HuH-7 (cell line): ENCODE measurements at regions not wholly inside any gene's neighbourhood (a gene's known extent, or its start where the extent isn't known, plus 50 kb on each side); places are given as distances from the start of the nearest gene placed in this dataset.
"Not testable (repeated sequence)": the region's sequence is repeated elsewhere in the genome, so short reads cannot be mapped to it uniquely, and the experiment has no call there.

Experiments
- DNase-seq: peaks from one replicate; pipeline ENCODE4 v3.0.0; 2011; ENCODE audit warnings: low spot score

DNA sequence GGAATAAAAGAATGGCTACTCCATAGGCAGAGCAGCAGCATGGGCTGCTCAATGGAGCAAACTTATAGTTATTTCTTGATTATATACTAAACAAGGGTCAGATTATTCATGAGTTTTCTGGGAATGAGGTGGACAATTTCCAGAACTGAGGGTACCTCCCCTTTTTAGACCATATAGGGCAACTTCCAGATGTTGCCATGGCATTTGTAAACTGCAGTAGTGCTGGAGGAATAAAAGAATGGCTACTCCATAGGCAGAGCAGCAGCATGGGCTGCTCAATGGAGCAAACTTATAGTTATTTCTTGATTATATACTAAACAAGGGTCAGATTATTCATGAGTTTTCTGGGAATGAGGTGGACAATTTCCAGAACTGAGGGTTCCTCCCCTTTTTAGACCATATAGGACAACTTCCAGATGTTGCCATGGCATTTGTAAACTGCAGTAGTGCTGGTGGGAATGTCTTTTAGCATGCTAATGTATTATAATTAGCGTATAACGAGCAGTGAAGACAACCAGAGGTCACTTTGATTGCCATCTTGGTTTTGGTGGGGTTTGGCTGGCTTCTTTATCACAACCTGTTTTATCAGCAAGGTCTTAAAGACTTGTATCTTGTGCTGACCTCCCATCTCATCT lies 364.6 kb upstream of the RGS6 start:
- not testable (repeated sequence) for DNase-seq

DNA sequence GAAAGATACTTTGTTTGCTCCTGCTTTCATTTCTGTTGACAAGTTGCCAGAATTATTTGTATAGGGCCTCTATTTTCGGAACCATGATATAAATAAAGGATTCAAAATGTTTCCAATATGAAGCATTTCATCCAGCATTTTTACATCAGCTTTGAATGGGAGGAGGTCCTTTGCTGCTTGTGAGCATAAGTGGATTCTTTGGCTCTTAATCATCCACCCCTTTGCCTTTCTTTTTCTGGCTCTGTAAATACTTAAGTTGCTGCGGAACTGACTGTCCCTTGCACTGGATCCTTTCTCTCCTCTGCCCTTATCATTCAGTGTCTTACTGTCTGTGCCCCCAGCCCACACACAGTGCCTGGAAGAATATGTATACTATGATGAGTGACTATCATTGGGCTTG lies 357.3 kb upstream of the RGS6 start:
- no peak for DNase-seq

DNA sequence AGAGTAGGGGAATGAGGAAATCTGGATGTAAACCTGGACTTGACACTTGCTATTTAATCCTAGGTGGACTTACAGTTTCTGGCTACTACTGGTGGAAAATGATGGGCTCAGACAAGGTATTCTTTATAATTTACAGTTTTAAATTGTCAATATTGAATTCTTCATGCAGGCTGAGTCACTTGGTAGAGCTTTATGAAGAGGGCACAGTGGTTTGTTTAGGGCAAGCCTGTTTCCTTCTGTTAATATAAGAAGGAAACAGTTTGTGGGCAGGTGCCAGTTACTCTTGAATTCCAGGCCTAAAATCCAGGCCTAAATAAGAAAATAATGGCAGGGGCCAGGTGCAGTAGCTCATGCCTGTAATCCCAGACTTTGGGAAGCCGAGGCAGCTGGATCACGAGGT lies 355.8 kb upstream of the RGS6 start:
- DNase-seq = no peak

DNA sequence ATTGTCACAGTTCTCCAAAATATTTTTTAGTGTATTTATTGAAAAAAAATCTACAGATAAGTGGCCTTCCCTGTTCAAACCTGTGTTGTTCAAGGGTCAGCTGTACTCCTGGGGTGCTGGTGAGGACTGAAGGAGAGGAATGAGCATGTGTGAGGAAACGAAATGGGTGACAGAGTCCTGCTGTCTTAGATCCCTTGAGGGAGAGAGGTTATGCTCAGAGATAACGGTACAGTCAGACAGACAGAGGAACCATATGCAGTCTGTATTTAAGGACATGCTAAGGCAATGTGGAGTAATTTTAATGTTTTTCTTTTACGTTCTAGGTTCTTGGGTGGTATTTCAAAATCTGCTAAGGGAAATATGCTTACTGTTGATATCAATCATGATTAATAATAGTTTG lies 352.9 kb upstream of the RGS6 start:
- no peak for DNase-seq

DNA sequence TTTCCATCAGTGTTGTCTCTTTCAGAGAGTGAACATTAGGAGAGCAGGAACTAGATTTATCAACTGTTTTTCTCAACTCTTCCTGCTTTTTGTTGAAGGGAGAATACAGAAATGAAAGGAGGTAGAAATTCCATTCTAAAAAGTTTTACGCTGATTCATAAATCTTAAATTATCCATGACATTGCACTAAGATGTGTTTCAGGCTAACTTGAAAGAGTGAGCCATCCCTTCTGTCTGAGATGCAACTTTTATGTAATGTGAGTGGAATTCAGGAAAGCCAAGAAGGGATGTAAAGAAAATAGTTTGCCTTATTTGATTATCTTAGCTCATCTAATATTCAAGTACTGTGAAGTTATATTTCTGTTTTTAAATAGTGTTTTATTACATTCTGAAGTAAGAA lies 349.5 kb upstream of the RGS6 start:
- no peak for DNase-seq

DNA sequence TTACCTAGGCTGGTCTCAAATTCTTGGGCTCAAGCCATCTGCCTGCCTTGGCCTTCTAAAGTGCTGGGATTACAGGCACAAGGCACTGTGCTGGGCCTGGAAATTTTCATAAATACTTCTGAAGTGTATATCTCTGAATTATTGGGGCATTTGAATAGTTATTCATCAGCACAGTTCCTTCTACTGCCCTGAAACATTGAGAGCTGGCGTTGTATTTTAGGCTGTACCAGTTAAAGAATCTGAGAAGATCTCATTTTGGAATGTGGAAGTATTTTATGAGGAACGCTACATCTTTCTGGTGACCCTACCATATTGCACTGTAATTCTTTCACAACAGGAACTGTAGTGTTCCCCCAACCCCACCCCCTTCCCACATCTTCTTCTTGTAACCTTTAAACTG lies 349.0 kb upstream of the RGS6 start:
- DNase-seq = no peak

DNA sequence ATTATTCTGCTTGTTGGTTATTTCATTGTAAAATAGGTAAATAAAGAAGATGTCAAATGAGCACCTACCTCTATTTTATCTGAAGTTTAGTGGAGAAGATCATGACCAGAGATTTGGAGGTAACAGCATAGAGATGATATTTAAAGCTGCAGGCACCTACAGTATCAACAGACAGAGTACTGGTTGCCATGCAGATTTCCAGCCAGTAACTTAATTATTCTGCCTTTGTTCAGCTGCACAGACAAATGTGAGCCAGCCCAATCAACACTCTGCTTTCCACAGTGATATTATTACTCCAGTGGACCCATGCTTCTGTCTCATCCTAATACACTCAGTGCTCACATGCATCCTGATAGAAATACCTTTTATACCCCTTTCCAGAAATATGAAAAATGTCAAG lies 348.5 kb upstream of the RGS6 start:
- DNase-seq = no peak

DNA sequence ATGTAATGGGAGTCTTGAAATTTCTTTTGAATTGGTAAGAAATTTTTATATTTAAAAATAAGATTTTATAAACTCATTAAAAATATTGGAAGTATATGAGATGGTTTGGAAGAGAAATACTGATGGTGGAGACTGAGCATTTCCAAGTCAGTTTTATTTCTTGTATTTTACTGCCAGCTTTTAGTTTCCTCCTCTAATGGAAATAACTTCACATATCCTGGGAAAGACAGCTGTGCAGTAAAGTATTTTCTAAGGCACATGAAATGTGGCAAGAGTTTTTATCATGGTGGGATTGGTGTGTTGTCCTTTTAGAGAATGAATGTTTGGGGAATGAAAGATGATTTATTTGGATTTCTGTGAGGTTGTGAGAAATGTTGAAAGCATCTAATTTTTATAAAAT lies 346.9 kb upstream of the RGS6 start:
- DNase-seq = no peak

DNA sequence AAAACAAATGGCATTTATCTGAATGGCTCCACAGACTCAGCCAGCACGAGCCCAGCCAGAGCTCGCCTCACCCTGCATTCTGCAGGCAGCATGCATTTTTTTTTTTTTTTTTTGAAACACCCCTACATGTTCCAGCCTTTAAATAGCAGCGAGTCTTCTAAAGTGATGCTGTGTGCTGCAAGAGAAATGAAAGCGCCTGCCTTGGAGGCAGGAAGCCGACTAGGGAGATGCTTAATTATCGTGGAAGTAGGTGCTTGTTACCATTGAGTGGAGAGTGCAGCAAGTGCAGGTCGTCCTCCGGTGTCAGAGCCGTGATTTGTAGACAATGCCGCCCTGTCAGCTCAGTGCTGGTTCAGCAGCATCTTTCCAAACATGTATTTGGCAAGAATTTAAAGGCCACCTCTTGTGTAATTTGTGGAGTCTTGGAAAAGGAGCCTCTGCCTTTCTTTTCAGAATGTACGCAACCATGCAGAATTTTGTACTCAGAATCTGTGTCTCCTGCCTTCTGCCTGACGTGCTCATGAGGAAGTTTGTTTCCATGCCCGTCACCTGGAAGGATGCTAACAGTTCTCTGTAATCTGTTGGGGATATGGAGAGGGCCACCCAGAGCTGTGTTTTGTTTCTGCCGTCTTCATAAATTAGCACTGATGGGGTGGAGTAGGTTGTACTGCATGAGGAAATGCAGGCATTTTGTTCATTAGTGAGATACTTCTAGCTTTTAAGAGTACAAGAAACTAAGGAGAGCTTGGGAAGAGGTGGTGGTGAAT lies 345.9 kb upstream of the RGS6 start:
- no peak for DNase-seq

DNA sequence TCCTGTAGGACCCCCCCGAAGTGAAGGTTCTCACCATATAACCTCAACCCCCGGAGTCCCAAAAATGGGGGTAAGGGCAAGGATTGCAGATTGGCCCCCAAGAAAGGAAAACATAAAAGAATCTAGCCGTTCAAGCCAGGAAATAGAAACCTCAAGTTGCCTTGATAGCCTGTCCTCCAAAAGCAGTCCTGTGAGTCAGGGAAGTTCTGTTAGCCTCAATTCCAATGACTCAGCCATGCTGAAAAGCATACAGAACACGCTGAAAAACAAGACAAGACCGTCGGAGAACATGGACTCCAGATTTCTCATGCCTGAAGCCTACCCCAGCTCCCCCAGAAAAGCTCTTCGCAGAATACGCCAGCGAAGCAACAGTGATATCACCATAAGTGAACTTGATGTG lies 344.2 kb upstream of the RGS6 start:
- DNase-seq = no peak

DNA sequence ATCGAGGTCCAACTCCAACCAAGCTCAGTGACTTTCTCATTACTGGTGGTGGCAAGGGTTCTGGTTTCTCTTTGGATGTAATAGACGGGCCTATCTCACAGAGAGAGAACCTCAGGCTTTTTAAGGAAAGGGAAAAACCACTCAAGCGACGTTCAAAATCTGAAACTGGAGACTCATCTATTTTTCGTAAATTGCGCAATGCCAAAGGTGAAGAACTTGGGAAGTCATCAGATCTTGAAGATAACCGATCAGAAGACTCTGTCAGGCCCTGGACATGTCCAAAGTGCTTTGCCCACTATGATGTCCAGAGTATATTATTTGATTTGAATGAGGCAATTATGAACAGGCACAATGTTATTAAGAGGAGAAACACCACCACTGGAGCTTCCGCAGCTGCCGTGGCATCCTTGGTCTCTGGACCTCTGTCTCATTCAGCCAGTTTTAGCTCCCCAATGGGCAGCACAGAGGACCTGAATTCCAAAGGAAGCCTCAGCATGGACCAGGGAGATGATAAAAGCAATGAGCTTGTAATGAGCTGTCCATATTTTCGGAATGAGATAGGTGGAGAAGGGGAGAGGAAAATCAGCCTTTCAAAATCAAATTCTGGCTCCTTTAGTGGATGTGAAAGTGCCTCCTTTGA lies 343.5 kb upstream of the RGS6 start:
- DNase-seq = no peak

DNA sequence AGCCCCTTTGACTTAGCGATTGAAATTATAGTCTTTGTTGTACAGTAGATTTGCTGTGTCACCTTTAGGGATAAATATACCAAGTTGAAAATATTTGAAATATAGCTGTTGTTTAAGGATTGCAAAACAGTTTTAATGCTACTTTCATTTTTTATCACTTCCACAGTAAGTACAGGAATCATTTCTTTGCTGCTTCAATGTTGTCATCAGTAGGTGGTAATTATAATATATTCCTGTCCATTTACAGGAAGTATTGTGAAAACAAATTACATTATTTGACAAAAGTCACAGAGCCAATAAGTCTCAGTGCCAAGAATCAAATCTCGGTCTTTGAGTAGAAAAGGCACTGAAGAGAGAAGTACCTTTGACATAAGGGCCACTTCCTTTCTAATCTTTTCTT lies 342.6 kb upstream of the RGS6 start:
- no peak for DNase-seq

DNA sequence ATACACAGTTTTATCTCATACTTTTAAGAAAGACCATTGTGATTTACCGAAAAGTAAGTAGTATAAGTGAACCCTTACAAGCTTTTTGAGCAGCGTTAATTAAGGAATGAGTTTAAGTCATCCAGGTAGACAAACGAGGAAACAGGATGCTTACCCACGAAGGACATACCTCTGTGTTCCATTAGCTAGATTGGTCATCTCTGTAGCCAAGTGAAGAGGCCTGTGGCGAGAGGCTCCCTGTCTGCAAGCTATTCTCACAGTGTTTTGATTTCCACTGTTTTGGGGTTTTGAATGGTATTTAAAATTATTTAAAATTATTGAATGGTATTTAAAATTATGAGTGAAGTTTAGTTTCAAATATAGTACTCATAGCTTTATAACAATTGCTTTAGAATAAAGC lies 342.1 kb upstream of the RGS6 start:
- DNase-seq = no peak

DNA sequence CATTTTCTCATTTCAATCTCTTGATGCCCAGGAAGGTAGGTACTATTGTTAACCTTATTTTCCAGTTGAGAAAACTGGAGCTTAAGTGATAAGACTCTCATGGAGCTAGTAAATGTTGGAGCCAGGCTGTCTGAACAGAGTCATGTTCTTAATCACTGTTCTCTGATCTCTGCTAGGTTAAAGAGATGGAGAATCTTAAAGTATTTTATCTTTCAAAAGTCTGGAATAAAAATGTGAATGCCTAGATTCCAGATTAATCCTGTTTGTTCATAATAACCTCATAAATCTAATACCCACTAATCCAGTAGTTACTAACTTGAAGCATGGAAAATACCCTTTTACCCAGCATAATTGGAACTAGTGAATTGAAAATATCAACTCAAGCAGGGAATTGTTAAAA lies 341.0 kb upstream of the RGS6 start:
- no peak for DNase-seq

DNA sequence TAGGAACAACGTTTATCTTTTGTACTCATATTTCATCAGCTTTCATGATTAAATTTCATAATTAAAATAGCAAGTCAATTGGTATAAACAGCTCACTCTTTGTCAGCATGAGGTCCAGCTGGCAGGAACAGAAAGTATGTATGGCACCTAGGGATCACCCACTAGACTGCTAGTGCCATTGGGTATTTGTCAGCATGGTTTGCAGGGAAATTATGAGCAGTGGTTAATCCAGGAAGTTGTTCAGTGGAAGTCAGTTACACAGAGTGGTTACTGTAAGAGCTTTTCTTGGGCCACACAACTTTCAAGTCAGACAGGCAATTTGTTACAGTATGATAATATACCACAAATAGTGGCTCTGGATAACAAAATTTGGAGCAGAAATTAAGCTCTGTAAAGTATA lies 340.3 kb upstream of the RGS6 start:
- no peak for DNase-seq

DNA sequence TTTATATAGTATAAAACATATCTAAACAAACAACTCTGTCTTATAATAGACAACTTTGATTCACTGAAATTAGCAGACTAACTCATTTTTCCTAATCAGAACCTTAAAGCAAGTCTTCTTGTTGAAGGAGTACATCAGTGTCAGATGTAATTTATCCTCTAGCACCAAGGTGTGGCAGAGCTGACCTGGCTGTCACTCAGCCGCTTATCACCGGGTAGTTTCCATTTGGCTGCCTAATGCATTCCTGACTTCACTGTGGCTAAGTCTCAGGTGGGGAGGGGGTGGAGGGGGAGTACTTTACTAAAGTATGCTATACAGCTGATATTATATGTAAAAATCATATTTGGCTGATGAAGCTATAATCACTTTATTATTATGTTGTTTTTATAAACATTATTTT lies 339.9 kb upstream of the RGS6 start:
- DNase-seq = peak; percentile 24

DNA sequence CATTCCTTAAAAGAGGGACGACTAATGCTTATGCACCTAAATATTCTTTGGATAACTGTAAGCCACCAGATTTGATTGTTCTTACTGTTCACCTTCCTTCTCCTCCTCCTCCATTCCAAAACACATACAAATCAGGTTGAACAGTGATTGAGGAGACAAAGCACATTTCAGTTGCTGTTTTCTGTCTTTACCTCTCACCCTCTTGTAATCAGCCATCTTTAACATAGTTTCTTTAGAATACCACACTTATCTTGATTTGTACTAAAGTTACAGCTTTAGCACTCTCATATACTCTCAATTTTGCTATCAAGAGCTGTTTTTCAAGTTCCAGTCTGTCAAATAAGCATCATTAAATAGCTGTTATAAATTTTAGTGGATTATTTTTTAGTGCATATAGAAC lies 338.3 kb upstream of the RGS6 start:
- no peak for DNase-seq

DNA sequence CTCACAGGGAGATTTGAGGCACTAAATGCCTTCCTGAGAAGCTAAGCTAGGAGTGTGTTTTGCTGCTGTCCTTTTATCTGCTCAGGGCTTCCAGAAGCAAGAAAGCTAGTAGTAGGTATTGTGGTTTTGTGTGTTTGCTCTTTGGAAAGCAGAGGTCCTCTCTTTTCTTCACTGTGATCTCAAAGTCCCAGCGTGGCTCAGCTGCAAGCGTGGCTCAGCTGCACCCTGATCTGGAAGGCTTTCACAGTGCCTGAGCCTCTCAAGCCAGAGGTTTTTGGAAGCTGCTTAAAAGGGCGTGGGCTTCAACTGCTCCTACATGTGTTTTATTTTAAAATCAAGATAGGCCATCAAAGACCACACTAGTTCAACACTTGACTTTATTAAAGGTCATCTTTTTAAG lies 337.4 kb upstream of the RGS6 start:
- no peak for DNase-seq

DNA sequence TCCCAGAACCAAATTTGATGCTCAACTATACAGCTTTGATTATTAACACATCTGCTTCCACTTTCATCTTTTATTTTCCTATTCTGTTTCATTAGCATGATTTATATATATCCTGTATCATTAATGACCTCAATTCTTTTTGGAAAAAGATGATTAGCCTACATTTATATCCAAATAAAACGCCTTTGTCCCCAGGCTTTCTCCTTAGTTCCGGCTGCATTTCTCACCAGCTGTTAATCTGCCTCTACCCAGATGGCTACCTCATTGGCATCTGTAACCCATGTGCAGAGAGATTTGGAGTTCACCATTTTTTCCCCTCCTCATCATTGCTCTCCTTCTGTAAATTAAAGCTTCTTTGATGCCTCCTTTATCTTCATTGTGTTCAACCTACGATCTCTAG lies 336.8 kb upstream of the RGS6 start:
- no peak for DNase-seq

DNA sequence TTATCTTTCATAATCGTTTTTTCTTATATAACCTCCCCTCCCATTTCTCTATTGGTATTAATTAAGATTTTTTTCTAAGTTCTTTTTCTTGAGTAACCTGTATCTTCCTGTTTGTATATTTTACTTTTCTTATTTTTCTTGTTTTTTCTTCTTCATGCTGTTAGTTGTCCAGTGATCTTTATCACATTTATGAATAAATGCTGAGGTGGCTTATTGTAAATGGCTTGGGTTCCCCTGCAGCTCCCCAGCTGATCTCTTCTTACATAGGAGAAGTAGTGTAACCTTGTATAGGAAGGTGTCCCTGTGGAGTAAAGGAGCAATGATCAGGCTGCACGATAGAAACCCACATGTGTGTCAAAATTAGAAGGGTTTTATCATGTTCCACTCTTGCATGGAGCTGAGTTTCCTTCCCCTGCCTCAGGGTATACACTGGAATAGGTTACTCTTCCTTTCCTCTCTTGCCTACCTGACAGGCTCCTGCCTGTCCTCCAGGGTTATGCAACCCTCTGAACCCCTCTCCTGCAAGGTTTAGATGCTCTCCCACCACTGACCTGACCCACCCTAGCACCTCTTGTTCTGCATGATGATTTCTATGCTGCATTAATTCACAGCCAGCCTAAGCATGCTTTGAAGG lies 334.8 kb upstream of the RGS6 start:
- no peak for DNase-seq

DNA sequence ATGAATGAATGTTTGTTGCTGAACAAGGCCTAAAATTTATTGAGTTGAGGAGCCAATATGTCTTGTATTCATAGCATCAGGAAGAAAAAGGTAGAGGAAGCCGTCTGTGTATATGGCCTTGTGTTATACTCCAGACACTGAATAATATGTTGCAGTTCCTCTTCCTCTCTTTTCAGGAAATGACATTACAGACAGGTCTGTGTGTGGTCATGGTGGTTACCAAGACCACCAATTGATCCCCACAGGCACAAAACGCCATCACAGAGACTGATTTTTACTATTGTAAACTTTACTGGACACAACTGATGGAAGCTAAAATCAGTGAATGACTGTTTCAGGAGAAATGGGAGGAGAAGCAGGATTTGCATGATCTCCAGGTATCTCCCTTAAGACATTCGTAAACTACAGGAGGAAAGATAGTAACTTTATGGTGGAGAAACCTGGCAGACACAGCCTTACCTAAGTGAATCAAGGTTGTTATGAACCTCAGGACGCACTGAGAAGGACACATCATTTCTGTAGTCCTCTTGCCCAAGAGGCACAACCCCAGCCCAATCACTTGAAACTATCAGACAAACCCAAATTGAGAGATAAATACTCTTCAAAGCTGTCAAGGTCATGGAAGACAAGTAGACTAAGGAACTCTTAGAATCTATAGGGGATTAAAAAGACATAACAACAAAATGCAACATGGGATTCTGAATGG lies 334.1 kb upstream of the RGS6 start:
- DNase-seq = no peak

DNA sequence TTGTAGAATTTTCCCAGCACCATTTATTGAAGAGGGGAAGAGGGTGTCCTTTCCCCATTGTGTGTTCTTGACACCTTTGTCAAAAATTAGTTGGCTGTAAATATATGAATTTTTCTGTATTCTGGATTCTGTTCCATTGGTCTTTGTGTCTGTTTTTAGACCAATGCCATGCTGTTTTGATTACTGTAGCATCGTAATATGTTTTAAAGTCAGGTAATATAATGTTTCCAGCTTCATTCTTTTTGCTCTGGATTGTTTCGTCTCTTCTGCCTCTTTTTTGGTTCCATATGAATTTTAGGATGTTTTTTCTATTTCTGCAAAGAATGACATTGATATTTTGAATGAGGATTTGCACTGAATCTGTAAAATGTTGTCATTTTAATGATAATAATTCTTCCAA lies 331.9 kb upstream of the RGS6 start:
- DNase-seq = no peak

DNA sequence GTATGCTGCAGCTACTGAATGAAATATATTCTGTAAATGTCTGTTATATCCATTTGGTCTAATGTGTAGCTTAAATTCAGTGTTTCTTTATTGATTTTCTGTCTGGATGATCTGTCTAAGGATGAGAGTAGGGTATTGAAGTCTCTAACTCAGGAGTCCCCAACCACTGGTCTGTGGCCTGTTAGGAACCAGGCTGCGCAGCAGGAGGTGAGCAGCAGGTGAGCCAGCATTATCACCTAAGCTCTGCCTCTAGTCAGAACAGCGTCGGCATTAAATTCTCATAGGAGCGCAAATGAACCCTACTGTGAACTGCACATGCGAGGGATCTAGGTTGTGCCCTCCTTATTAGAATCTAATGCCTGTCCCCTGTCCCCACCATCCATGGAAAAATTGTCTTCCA lies 329.7 kb upstream of the RGS6 start:
- DNase-seq = no peak
